Activated gamma-delta T cell (primary cell): ENCODE measurements at regions not wholly inside any gene's neighbourhood (a gene's known extent, or its start where the extent isn't known, plus 50 kb on each side); places are given as distances from the start of the nearest gene placed in this dataset.
A peak's percentile ranks its signal among the peaks of the same experiment; 100 is the strongest.

ENCODE experiments used
- DNase-seq: peaks from one replicate; lab custom pipeline; 2025; lab: John Stamatoyannopoulos, UW

- no peak for DNase-seq
Measured at GRCh38 chr4:175440786-175441185, 371.3 kb downstream of the GPM6A start.

GRCh38 chr4:175441256-175441655, 370.8 kb downstream of the GPM6A start:
- DNase-seq = no peak

- no peak for DNase-seq
Measured at GRCh38 chr4:175443547-175443946, 368.5 kb downstream of the GPM6A start.

- no peak for DNase-seq
Measured at GRCh38 chr4:175444512-175444911, 367.6 kb downstream of the GPM6A start.

- no peak for DNase-seq
Measured at GRCh38 chr4:175447016-175447415, 365.0 kb downstream of the GPM6A start.

- DNase-seq = no peak
Measured at GRCh38 chr4:175450446-175450845, 361.6 kb downstream of the GPM6A start.

GRCh38 chr4:175451238-175451965, 360.7 kb downstream of the GPM6A start:
- no peak for DNase-seq

GRCh38 chr4:175453456-175453855, 358.6 kb downstream of the GPM6A start:
- no peak for DNase-seq

GRCh38 chr4:175456131-175456530, 355.9 kb downstream of the GPM6A start:
- DNase-seq = no peak

- no peak for DNase-seq
Measured at GRCh38 chr4:175457956-175458355, 354.1 kb downstream of the GPM6A start.

- DNase-seq = no peak
Measured at GRCh38 chr4:175459571-175459970, 352.5 kb downstream of the GPM6A start.

GRCh38 chr4:175460414-175460813, 351.6 kb downstream of the GPM6A start:
- DNase-seq = no peak

- DNase-seq = no peak
Measured at GRCh38 chr4:175469514-175469913, 342.6 kb downstream of the GPM6A start.

- DNase-seq = no peak
Measured at GRCh38 chr4:175470131-175470530, 341.9 kb downstream of the GPM6A start.

- no peak for DNase-seq
Measured at GRCh38 chr4:175480404-175480803, 331.7 kb downstream of the GPM6A start.

- peak; percentile 4 for DNase-seq
Measured at GRCh38 chr4:175499735-175500352, 312.2 kb downstream of the GPM6A start.

- no peak for DNase-seq
Measured at GRCh38 chr4:175504318-175504717, 307.7 kb downstream of the GPM6A start.

- DNase-seq = no peak
Measured at GRCh38 chr4:175509320-175509719, 302.7 kb downstream of the GPM6A start.

- DNase-seq = no peak
Measured at GRCh38 chr4:175511861-175512260, 300.2 kb downstream of the GPM6A start.

- no peak for DNase-seq
Measured at GRCh38 chr4:175514174-175514573, 297.9 kb downstream of the GPM6A start.

GRCh38 chr4:175530655-175531054, 281.4 kb downstream of the GPM6A start:
- DNase-seq = no peak

- no peak for DNase-seq
Measured at GRCh38 chr4:175531405-175532091, 280.5 kb downstream of the GPM6A start.

GRCh38 chr4:175536852-175537453, 275.1 kb downstream of the GPM6A start:
- DNase-seq = no peak
